ENCODE measurements at regions not wholly inside any gene's neighbourhood (a gene's known extent, or its start where the extent isn't known, plus 50 kb on each side); places are given as distances from the start of the nearest gene placed in this dataset.
A peak's percentile ranks its signal among the peaks of the same experiment; 100 is the strongest.

GRCh38 chr3:194056731-194057415, 79.1 kb upstream of the HES1 start:
- Histone ChIP-seq H3K79me2 (replicated peaks; ENCODE audit: insufficient read depth, low read length) (no peaks in the 10 kb centered on the region), H3K4me3 (ENCODE audit: low read length) (no peak overlapping the region), H3K4me2 (ENCODE audit: low read length) (no peak overlapping the region), H3K27ac (ENCODE audit: low read length) (no peak overlapping the region), H3K9ac (ENCODE audit: low read length) (no peak overlapping the region), H3K27me3 (ENCODE audit: insufficient read depth, low read depth, low read length) (peaks cover 3% of the 10 kb centered on the region), H4K20me1 (ENCODE audit: insufficient read depth) (no peaks in the 10 kb centered on the region), H2AFZ (ENCODE audit: low read depth, low read length) (no peak overlapping the region), H3K9me2 (ENCODE audit: insufficient read depth, low read length) (no peaks in the 10 kb centered on the region), H3K36me3 (ENCODE audit: insufficient read depth, low read length) (no peaks in the 10 kb centered on the region), H3F3A (ENCODE audit: insufficient read depth, low read length, poor library complexity, severe bottlenecking) (no peaks in the 10 kb centered on the region), H3K9me3 (ENCODE audit: low read length) (no peaks in the 10 kb centered on the region)
- TF ChIP-seq EZH2 (IDR thresholded peaks at IDR 0.05; ENCODE audit: borderline replicate concordance, insufficient read depth, low read length, poor library complexity, severe bottlenecking) (no peak), EP300 (conservative IDR thresholded peaks at IDR 0.05; ENCODE audit: poor library complexity, severe bottlenecking) (no peak), TAF1 (IDR thresholded peaks at IDR 0.05; ENCODE audit: low read depth) (no peak), RAD21 (conservative IDR thresholded peaks at IDR 0.05) (no peak), MXI1 (conservative IDR thresholded peaks at IDR 0.05; ENCODE audit: poor library complexity, severe bottlenecking) (no peak), POLR2AphosphoS5 (IDR thresholded peaks at IDR 0.05) (no peak), CTCF (IDR thresholded peaks at IDR 0.05; ENCODE audit: poor library complexity, severe bottlenecking) (no peak)

GRCh38 chr3:194057570-194058188, 78.3 kb upstream of the HES1 start:
- no peaks in the 10 kb centered on the region for H4K20me1 ChIP-seq (ENCODE audit: insufficient read depth)
- no peaks in the 10 kb centered on the region for H3K9me3 ChIP-seq (ENCODE audit: low read length)
- no peak overlapping the region for H2AFZ ChIP-seq (ENCODE audit: low read depth, low read length)
- H3K9me2 ChIP-seq (ENCODE audit: insufficient read depth, low read length) = no peaks in the 10 kb centered on the region
- no peaks in the 10 kb centered on the region for H3K36me3 ChIP-seq (ENCODE audit: insufficient read depth, low read length)
- H3K27ac ChIP-seq (ENCODE audit: low read length) = no peak overlapping the region
- no peaks in the 10 kb centered on the region for H3F3A ChIP-seq (ENCODE audit: insufficient read depth, low read length, poor library complexity, severe bottlenecking)
- TF ChIP-seq CTCF (IDR thresholded peaks at IDR 0.05; ENCODE audit: poor library complexity, severe bottlenecking) (no peak), MXI1 (conservative IDR thresholded peaks at IDR 0.05; ENCODE audit: poor library complexity, severe bottlenecking) (no peak), SMC3 (conservative IDR thresholded peaks at IDR 0.05; ENCODE audit: poor library complexity) (no peak), EP300 (conservative IDR thresholded peaks at IDR 0.05; ENCODE audit: poor library complexity, severe bottlenecking) (no peak), RAD21 (conservative IDR thresholded peaks at IDR 0.05) (no peak), REST (IDR thresholded peaks at IDR 0.05; ENCODE audit: borderline replicate concordance) (no peak), EZH2 (IDR thresholded peaks at IDR 0.05; ENCODE audit: borderline replicate concordance, insufficient read depth, low read length, poor library complexity, severe bottlenecking) (no peak), POLR2AphosphoS5 (IDR thresholded peaks at IDR 0.05) (no peak), TAF1 (IDR thresholded peaks at IDR 0.05; ENCODE audit: low read depth) (no peak)
- H3K27me3 ChIP-seq (ENCODE audit: insufficient read depth, low read depth, low read length) = peaks cover 3% of the 10 kb centered on the region
- H3K4me3 ChIP-seq (ENCODE audit: low read length) = peak overlapping the region; percentile 49
- H3K9ac ChIP-seq (ENCODE audit: low read length) = no peak overlapping the region
- no peaks in the 10 kb centered on the region for H3K79me2 ChIP-seq (replicated peaks; ENCODE audit: insufficient read depth, low read length)
- no peak overlapping the region for H3K4me2 ChIP-seq (ENCODE audit: low read length)

All from neural cell (in vitro differentiated cells).